ENCODE measurements at regions not wholly inside any gene's neighbourhood (a gene's known extent, or its start where the extent isn't known, plus 50 kb on each side); places are given as distances from the start of the nearest gene placed in this dataset.

DNA sequence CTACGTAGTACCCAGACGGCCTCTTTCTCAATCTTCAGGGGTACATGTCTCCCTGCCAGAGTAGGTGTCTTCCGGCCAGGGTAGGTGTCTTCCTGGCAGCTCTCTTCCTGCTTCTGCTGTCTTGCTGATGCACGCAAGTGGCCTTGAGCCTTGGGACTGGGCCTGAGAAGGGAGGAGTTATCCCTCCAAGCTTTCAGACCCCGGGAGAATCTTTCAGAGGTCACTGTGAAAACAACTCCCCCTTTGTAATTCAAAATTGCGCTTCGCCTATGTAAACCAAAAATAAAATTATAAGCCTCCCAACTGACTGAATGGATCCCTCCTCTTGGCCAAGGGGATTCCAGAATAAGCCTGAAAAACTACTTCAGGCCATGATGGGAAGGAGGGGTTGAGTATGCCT is 87.3 kb upstream of the NUDT4 start:
- H3K27ac ChIP-seq, result no peak overlapping the region
- H3K4me3 ChIP-seq, result no peak overlapping the region
- ATAC-seq (replicated peaks in 6 of 8), result no peak
- WGBS, 10 experiments, result 40 to 97% (median 92%) methylated on average over 1 to 5 of the region's 7 CpGs; no CpG with 5 or more reads in 7 of the 10 experiments
- in situ Hi-C loops (cut with MboI; ENCODE audit: low pct_unique_long_range_greater_than_20kb in 2 of 9, low sequenced_read_pairs in 9 of 9, unreplicated experiment in 9 of 9), result no loop called here
- no peaks in the 10 kb centered on the region for H3K4me1 ChIP-seq (replicated peaks in 1 of 2)

DNA sequence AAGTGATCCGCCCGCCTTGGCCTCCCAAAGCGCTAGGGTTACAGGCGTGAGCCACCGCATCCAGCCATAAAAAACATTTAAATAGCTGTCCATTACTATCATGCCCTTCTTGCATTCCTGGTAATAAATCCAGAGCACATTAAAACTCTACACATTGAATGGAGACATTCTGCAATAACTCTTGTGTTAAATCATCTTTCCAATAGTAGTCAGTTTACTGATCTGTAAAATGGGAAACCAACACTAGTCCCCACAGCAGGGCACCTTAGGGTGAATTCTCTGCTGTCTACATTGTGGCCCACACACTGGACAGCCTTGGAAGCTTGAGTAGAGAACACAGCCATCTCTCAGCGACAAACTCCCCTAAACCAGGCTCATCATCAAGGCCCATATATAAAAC is 85.5 kb upstream of the NUDT4 start:
- Histone ChIP-seq H3K4me3 (no peak overlapping the region), H3K27ac (no peak overlapping the region), H3K4me1 (replicated peaks in 1 of 2) (no peaks in the 10 kb centered on the region)
- in situ Hi-C loops (cut with MboI; ENCODE audit: low pct_unique_long_range_greater_than_20kb in 2 of 9, low sequenced_read_pairs in 9 of 9, unreplicated experiment in 9 of 9), result no loop called here
- ATAC-seq (replicated peaks in 6 of 8), result no peak
- 83 to 100% (median 100%) methylated on average over 1 to 6 of the region's 6 CpGs; no CpG with 5 or more reads in 2 of the 10 experiments for WGBS, 10 experiments

DNA sequence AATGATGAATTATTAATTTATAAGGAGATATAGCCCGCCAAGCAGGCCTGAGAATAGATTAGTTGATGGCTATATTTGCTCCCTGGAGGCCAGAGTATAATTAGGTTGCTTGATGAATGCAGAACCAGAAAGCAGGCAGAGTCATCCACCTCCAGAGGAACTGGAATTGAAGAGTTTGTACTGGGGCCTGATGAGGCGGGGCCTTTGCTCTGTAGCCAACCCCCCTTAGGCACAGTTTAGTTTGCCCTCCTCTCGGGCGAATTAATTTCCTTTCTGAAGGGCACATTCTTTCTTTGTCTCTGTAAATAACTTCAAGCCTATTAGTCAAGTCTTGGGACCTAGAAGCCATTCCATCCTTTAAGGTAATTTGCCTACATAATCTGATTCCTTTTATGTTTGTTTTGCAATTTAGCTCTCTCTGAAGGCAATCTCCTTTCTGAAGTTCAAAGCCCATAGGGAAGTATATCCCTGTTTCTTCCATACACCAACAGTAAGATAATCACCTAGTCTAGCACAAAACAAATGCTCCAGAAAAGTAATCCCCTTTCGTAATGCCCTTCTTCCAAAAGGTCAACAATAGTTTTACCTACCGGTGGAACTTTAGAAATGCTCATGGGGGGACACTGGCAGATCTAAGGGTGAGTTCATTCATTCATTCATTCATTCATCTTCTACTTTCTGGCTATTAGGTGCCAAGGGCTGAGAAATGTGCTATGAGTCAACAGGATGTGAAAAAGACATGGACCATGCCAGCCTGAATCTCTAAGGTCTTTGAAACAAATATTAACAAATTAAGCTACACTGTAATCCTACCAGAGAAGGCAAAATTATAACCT is 84.8 kb upstream of the NUDT4 start:
- ATAC-seq (replicated peaks in 6 of 8), result peak in 3 of 8 experiments; percentile 10 to 26 (median 18)
- Histone ChIP-seq H3K4me3 (no peak overlapping the region), H3K27ac (no peak overlapping the region), H3K4me1 (replicated peaks in 1 of 2) (no peaks in the 10 kb centered on the region)
- 50 to 92% (median 69%) methylated on average over 2 to 6 of the region's 6 CpGs for WGBS, 10 experiments
- in situ Hi-C loops (cut with MboI; ENCODE audit: low pct_unique_long_range_greater_than_20kb in 2 of 9, low sequenced_read_pairs in 9 of 9, unreplicated experiment in 9 of 9), result no loop called here

DNA sequence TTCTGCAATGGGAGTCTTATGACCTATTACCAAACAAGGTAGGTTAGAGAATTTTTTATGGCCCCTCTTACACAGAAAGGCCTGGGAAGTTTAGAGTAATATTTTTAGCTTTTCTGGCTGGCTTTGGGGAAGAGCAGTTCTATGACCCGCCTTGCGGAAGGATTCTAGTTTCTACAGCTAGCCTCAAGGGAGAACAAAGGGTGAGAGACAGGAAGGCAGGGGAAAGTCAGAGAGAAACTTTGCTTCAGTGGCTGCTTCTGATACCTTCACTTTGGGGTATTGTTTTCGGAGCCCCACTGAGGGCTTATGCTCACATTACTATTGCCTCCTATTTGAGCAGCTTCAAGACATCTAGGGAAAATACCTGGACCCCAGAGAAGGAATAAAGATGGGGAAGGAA is 80.7 kb upstream of the NUDT4 start:
- no peak for ATAC-seq (replicated peaks in 6 of 8)

DNA sequence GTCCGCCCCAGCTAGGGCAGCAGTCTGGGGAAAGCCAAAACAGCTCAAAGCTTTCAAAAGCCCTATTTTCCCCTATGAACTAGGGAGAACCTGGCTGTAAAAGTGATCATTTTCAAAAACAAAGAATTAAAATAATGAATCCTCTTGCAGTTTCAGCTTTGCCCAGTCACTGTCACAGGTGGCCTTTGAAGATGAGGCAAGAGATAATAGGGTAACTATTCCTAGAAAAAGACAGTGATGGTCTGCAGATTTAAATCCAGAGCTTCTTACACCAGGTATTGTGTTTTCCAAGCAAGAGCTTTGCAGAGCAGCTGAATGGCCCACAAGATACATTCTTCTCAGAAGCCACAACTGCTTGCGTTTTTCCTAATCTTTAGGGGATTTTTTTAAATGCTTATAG is 80.2 kb upstream of the NUDT4 start:
- no peak for ATAC-seq (replicated peaks in 6 of 8)
- Histone ChIP-seq H3K4me1 (replicated peaks in 1 of 2) (no peaks in the 10 kb centered on the region), H3K4me3 (no peak overlapping the region), H3K27ac (no peak overlapping the region)
- in situ Hi-C loops (cut with MboI; ENCODE audit: low pct_unique_long_range_greater_than_20kb in 2 of 9, low sequenced_read_pairs in 9 of 9, unreplicated experiment in 9 of 9), result no loop called here
- WGBS, 10 experiments, result 70 to 100% (median 100%) methylated on average over 1 to 2 of the region's 2 CpGs; no CpG with 5 or more reads in 2 of the 10 experiments

More for the DNA sequence above, 80.7 kb upstream of the NUDT4 start:
- in situ Hi-C loops (cut with MboI; ENCODE audit: low pct_unique_long_range_greater_than_20kb in 2 of 9, low sequenced_read_pairs in 9 of 9, unreplicated experiment in 9 of 9), result no loop called here
- no peaks in the 10 kb centered on the region for H3K4me1 ChIP-seq (replicated peaks in 1 of 2)
- H3K27ac ChIP-seq, result no peak overlapping the region
- H3K4me3 ChIP-seq, result no peak overlapping the region
- 40 to 100% (median 100%) methylated on average over 1 to 3 of the region's 3 CpGs; no CpG with 5 or more reads in 1 of the 10 experiments for WGBS, 10 experiments

DNA sequence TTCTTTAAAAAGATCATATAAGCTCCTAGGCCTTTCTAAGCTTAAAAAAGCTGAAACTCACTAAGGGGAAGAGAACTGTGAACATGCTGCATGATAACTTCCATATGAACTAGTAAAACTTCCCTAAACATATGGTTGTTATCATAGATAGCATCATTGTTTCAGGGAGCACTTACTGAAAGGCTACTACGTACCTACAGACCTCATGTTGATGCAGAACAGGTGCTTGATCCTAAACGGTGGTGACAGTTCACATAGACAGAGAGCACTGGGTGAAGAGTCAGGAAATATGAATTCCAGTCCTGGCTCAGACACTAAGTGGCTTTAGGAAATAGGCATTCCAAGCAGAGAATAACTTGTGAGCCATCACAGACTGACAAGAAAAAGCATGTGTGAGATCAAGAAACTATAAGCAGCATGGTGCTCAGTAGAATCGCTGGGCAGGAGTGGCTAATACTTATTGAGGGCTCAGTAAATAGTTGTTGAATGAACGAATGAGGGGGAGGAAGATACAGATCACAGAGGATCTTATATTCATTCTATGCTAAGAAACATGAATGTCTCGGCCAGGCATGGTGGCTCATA is 78.4 kb upstream of the NUDT4 start:
- Histone ChIP-seq H3K4me3 (no peak overlapping the region), H3K4me1 (replicated peaks in 1 of 2) (no peaks in the 10 kb centered on the region), H3K27ac (no peak overlapping the region)
- WGBS, 10 experiments, result 29 to 100% (median 85%) methylated on average over 1 to 5 of the region's 5 CpGs
- in situ Hi-C loops (cut with MboI; ENCODE audit: low pct_unique_long_range_greater_than_20kb in 2 of 9, low sequenced_read_pairs in 9 of 9, unreplicated experiment in 9 of 9), result no loop called here
- ATAC-seq (replicated peaks in 6 of 8), result no peak

DNA sequence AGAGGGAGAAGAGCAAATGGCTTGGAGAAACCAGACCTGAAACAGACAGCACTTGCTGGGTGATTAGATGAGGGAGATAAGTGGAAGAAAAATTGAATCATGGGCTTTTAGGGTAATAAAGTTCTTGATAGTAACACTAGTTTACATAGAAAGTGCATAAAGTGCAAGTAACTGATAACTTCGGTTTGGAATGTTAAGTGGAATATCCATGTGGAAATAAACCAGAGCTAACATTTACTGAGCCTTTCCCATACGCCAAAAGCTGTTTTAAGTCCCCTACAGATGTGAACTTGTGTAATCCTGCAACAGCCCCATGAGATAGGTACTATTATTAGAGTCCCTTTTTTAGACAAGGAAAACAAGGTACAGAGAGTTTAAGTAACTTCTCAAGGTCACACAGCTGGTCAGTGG is 77.1 kb upstream of the NUDT4 start:
- WGBS, 10 experiments, result 14 to 100% (median 85%) methylated on average over 1 to 2 of the region's 2 CpGs; no CpG with 5 or more reads in 2 of the 10 experiments
- H3K4me1 ChIP-seq (replicated peaks in 1 of 2), result no peaks in the 10 kb centered on the region
- in situ Hi-C loops (cut with MboI; ENCODE audit: low pct_unique_long_range_greater_than_20kb in 2 of 9, low sequenced_read_pairs in 9 of 9, unreplicated experiment in 9 of 9), result no loop called here
- H3K4me3 ChIP-seq, result no peak overlapping the region
- no peak overlapping the region for H3K27ac ChIP-seq
- ATAC-seq (replicated peaks in 6 of 8), result no peak

DNA sequence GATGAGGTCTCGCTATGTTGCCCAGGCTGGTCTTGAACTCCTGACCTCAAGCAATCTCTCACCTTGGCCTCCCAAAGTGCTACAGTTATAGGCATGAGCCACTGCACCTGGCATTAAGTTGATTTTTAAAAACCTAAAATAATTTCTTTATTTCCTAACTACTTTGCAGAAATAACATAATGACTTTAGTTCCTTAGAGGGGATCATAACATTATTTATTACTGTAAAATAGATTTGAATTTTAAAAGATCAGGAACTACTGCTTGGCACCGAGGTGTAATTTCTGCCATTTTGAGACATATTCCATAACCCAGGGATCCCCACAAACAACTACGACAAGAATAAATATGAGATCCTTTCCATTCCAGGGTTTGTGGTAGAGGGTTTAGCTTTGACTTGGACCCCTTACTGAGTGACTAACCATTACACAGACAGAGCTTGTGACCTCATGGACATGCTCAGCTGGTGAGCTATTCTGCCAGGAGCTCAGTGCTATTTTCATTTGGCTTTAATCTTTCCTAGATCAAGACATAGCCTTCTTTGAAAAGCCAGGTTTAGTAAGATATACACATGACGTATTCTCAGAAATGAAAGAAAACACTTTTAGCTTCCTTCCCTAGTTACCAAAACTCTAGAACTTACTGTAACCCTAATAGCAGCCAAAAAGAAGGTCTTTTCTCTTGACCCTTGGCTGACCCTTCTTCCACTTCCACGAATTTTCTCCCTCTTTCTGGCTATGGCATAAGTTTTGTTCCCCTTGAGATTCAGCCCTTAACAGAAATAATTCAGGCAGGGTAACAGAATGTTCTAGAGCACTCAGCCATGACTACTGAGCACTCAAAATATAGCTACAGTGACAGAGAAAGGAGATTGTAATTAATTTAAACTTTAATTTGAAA is 75.1 kb upstream of the NUDT4 start:
- in situ Hi-C loops (cut with MboI; ENCODE audit: low pct_unique_long_range_greater_than_20kb in 2 of 9, low sequenced_read_pairs in 9 of 9, unreplicated experiment in 9 of 9), result no loop called here
- peak in 2 of 8 experiments; percentile 65 to 74 for ATAC-seq (replicated peaks in 6 of 8)

DNA sequence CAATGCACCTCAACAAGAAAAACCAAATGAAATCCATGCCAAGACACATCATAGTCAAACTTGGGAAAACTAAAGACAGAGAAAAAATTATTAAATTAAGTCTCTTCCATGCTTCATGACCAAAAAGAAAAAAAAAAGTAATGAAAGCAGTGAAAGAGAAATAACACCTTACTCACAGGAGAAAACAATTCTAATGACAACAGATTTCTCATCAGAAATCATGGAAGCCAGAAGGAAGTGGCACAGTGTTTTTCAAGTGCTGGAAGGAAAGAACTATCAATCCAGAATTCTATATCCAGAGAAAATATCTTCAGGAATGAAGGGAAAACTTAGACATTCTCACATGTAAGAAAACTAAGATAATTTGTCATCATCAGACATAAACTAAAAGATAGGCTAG is 71.1 kb upstream of the NUDT4 start:
- in situ Hi-C loops (cut with MboI; ENCODE audit: low pct_unique_long_range_greater_than_20kb in 2 of 9, low sequenced_read_pairs in 9 of 9, unreplicated experiment in 9 of 9), result no loop called here
- ATAC-seq (replicated peaks in 6 of 8), result no peak
- Histone ChIP-seq H3K27ac (no peak overlapping the region), H3K4me3 (no peak overlapping the region), H3K4me1 (replicated peaks in 1 of 2) (no peaks in the 10 kb centered on the region)

More for the DNA sequence above, 75.1 kb upstream of the NUDT4 start:
- 20 to 84% (median 67%) methylated on average over 1 to 5 of the region's 5 CpGs for WGBS, 10 experiments
- no peak overlapping the region for H3K27ac ChIP-seq
- H3K4me1 ChIP-seq (replicated peaks in 1 of 2), result no peaks in the 10 kb centered on the region
- H3K4me3 ChIP-seq, result no peak overlapping the region

DNA sequence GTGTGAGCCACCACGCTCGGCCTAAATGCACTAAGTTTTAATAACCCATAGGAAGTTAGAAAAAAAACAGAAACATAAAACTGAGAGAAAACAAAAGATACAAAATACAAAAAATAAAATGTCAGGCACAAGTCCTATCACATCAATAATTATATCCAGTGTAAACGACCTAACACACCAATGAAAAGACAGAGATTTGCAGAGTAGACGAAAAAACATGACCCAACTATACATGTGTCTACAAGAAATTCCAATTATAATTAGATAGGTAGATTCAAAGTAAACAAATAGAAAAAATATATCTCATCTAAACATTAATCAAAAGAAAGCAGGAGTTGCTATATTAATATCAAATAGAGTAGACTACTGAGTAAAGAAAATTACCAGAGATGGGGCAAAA is 69.4 kb upstream of the NUDT4 start:
- Histone ChIP-seq H3K4me1 (replicated peaks in 1 of 2) (no peaks in the 10 kb centered on the region), H3K27ac (no peak overlapping the region), H3K4me3 (no peak overlapping the region)
- 43 to 100% (median 81%) methylated on average over 1 to 4 of the region's 4 CpGs; no CpG with 5 or more reads in 1 of the 10 experiments for WGBS, 10 experiments
- no peak for ATAC-seq (replicated peaks in 6 of 8)
- in situ Hi-C loops (cut with MboI; ENCODE audit: low pct_unique_long_range_greater_than_20kb in 2 of 9, low sequenced_read_pairs in 9 of 9, unreplicated experiment in 9 of 9), result no loop called here

DNA sequence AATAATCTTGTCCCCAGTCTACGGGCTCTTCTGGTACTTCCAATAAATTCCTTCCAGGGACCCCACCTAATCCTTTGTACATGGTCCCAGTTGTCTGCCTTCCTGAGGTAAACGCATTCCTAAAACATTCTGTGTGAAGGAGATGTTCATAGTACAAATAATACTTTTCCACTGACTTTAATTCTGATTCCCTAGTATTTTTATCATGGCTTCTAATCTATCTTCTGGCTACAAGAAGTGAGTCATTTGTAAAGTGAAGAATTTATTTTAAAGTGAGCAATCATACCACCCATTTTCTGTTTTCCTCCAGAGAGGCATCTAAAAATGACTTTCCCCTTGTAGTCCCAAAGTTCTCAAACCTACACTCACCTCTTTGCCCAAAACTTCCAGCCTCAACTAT is 65.9 kb upstream of the NUDT4 start:
- no peak for ATAC-seq (replicated peaks in 6 of 8)
- in situ Hi-C loops (cut with MboI; ENCODE audit: low pct_unique_long_range_greater_than_20kb in 2 of 9, low sequenced_read_pairs in 9 of 9, unreplicated experiment in 9 of 9), result no loop called here
- H3K4me3 ChIP-seq, result no peak overlapping the region
- WGBS, 10 experiments, result 68 to 100% (median 88%) methylated on average over 1 to 2 of the region's 2 CpGs
- no peaks in the 10 kb centered on the region for H3K4me1 ChIP-seq (replicated peaks in 1 of 2)
- H3K27ac ChIP-seq, result no peak overlapping the region

DNA sequence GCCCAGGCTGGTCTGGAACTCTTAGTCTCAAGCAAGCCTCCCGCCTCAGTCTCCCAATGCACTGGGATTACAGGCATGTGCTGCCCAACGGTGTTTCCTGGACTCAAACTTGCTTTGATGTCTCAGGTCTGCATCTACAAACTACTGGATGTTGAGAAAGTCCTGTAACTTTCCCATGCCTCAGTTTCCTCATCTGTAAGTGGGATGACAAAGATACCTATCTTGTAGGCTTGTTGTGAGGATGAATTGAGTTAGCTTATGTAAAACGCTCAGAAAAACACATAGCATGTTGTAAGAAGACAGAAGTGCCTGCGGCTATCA is 63.6 kb upstream of the NUDT4 start:
- in situ Hi-C loops (cut with MboI; ENCODE audit: low pct_unique_long_range_greater_than_20kb in 2 of 9, low sequenced_read_pairs in 9 of 9, unreplicated experiment in 9 of 9), result no loop called here
- Histone ChIP-seq H3K4me1 (replicated peaks in 1 of 2) (peaks cover 11 to 19% of the 10 kb centered on the region in 2 donors), H3K4me3 (no peak overlapping the region), H3K27ac (no peak overlapping the region)
- no peak for ATAC-seq (replicated peaks in 6 of 8)
- WGBS, 10 experiments, result 60 to 100% (median 100%) methylated on average over 1 to 4 of the region's 4 CpGs; no CpG with 5 or more reads in 1 of the 10 experiments

DNA sequence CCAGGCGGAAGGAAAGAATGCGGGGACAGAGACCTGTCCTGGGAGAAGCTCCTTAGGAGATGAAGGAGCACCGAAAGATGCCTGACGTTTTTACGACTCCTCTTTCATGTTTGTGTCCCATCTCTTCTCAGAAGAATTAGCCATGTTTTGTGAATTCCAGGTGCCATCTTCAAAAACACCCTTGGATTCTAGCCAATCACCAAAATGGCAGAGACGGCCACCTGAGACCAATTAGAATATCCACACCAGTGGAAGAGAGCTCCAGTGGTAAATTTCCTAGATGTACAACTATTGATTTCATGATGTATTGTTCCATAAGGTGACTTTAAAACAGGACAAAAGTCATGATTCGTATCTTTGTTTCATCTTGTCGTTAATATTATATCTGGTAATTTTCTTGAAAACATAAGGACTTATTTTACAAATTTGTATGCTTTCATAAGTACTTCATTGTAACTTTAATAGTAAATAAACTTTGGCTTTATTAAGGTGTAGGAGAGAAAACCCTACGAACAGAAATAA is 62.3 kb upstream of the NUDT4 start:
- in situ Hi-C loops (cut with MboI; ENCODE audit: low pct_unique_long_range_greater_than_20kb in 2 of 9, low sequenced_read_pairs in 9 of 9, unreplicated experiment in 9 of 9), result no loop called here
- Histone ChIP-seq H3K4me1 (replicated peaks in 1 of 2) (peaks cover 13 to 32% of the 10 kb centered on the region in 2 donors), H3K4me3 (no peak overlapping the region), H3K27ac (no peak overlapping the region)
- WGBS, 10 experiments, result 77 to 98% (median 91%) methylated on average over 3 to 7 of the region's 9 CpGs
- ATAC-seq (replicated peaks in 6 of 8), result no peak
